ENCODE measurements at regions not wholly inside any gene's neighbourhood (a gene's known extent, or its start where the extent isn't known, plus 50 kb on each side); places are given as distances from the start of the nearest gene placed in this dataset.

DNA sequence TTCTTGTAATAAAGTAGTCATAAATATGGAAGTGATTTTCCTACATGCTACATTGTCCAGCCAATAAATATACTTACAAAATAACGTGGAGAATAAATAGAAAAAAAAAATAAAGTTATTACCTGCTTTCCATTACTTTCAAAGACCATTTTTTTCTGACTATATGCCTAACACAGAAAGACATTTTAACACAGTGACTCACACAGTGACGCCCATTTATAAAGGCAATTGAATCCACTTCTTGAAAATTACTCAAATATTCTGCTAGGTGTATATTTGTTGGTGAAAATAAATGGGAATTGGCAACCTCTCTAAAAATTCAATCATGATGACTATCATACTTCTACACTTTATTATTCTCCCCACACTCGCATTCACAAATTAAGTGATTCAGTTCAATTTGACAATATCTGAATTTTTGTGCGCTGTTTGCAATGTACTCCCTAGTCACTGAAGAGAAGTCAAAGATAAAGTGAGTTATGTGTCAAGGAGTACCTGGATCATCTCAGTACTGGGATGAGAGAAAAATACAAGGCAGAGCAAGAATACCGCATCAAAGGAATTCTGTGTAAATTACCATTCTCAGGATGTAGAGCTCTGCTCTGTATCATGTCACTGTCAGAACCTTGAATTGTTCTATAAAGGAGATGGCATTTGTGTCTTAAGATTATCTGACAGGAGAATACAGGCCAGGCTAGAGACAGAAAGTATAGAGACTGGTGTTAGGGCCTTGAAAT is 642.7 kb downstream of the IPMK start:
- ATAC-seq (ENCODE audit: poor library complexity) (no peak), DNase-seq (no peak)
- no peaks in the 10 kb centered on the region for H3K27me3 Mint-ChIP-seq
- Histone ChIP-seq H3K27me3 (ENCODE audit: control insufficient read depth in 1 of 2, insufficient read depth in 2 of 2, low read length in 2 of 2) (no peaks in the 10 kb centered on the region), H3K4me1 (ENCODE audit: insufficient read depth, low read length) (no peaks in the 10 kb centered on the region), H3K9me3 (ENCODE audit: control insufficient read depth in 1 of 2, insufficient read depth in 1 of 2, low read length in 2 of 2) (no peaks in the 10 kb centered on the region), H3K27ac (ENCODE audit: low read depth in 1 of 2, low read length in 2 of 2) (no peak overlapping the region), H3K4me3 (ENCODE audit: low read length) (no peak overlapping the region), H3K36me3 (ENCODE audit: insufficient read depth, low read length) (no peaks in the 10 kb centered on the region)
- CTCF ChIA-PET, result no interaction called here
- no peaks in the 10 kb centered on the region for H3K36me3 Mint-ChIP-seq (ENCODE audit: low read depth)
- H3K9me3 Mint-ChIP-seq, result no peaks in the 10 kb centered on the region
- H3K27ac Mint-ChIP-seq, result no peak overlapping the region
- H3K4me1 Mint-ChIP-seq (ENCODE audit: low read depth), result no peaks in the 10 kb centered on the region
- POLR2A ChIA-PET, result no interaction called here
- H3K4me3 Mint-ChIP-seq, result no peak overlapping the region
- TF ChIP-seq, protein P1, sequence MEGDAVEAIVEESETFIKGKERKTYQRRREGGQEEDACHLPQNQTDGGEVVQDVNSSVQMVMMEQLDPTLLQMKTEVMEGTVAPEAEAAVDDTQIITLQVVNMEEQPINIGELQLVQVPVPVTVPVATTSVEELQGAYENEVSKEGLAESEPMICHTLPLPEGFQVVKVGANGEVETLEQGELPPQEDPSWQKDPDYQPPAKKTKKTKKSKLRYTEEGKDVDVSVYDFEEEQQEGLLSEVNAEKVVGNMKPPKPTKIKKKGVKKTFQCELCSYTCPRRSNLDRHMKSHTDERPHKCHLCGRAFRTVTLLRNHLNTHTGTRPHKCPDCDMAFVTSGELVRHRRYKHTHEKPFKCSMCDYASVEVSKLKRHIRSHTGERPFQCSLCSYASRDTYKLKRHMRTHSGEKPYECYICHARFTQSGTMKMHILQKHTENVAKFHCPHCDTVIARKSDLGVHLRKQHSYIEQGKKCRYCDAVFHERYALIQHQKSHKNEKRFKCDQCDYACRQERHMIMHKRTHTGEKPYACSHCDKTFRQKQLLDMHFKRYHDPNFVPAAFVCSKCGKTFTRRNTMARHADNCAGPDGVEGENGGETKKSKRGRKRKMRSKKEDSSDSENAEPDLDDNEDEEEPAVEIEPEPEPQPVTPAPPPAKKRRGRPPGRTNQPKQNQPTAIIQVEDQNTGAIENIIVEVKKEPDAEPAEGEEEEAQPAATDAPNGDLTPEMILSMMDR (IDR thresholded peaks at IDR 0.05), result no peak
- intact Hi-C loops (cut with DNase I, micrococcal nuclease), result no loop called here

DNA sequence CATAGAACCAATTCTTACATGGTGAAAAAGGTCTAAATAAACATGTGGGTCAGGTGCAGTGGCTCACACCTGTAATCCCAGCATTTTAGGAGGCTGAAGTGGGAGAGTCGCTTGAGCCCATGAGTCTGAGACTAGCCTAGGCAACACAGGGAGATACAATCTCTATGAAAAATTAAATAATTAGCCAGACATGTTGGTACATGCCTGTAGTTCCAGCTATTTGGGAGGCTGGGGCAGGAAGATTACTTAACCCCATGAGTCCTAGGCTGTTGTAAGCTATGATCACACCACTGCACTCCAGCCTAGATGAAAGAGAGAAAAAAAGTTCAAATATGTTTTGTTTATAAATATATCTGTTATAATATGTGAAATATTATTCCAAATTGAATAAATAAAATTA is 643.6 kb downstream of the IPMK start:
- no peak for DNase-seq
- TF ChIP-seq, protein P1 (IDR thresholded peaks at IDR 0.05), result no peak
- no peaks in the 10 kb centered on the region for H3K9me3 ChIP-seq (ENCODE audit: control insufficient read depth in 1 of 2, insufficient read depth in 1 of 2, low read length in 2 of 2)
- no peaks in the 10 kb centered on the region for H3K27me3 ChIP-seq (ENCODE audit: control insufficient read depth in 1 of 2, insufficient read depth in 2 of 2, low read length in 2 of 2)
- Mint-ChIP-seq H3K36me3 (ENCODE audit: low read depth) (no peaks in the 10 kb centered on the region), H3K4me1 (ENCODE audit: low read depth) (no peaks in the 10 kb centered on the region), H3K9me3 (no peaks in the 10 kb centered on the region), H3K27ac (no peak overlapping the region), H3K4me3 (no peak overlapping the region), H3K27me3 (no peaks in the 10 kb centered on the region)
- ATAC-seq (ENCODE audit: poor library complexity), result no peak
- POLR2A ChIA-PET, result no interaction called here
- H3K4me3 ChIP-seq (ENCODE audit: low read length), result no peak overlapping the region
- H3K27ac ChIP-seq (ENCODE audit: low read depth in 1 of 2, low read length in 2 of 2), result no peak overlapping the region
- no peaks in the 10 kb centered on the region for H3K36me3 ChIP-seq (ENCODE audit: insufficient read depth, low read length)
- intact Hi-C loops (cut with DNase I, micrococcal nuclease), result no loop called here
- no peaks in the 10 kb centered on the region for H3K4me1 ChIP-seq (ENCODE audit: insufficient read depth, low read length)
- CTCF ChIA-PET, result interaction anchor here (0.9 kb wide), 1 partner anchor 293 kb away, joined by 3 read pairs; no protein-coding TSS in a partner anchor

DNA sequence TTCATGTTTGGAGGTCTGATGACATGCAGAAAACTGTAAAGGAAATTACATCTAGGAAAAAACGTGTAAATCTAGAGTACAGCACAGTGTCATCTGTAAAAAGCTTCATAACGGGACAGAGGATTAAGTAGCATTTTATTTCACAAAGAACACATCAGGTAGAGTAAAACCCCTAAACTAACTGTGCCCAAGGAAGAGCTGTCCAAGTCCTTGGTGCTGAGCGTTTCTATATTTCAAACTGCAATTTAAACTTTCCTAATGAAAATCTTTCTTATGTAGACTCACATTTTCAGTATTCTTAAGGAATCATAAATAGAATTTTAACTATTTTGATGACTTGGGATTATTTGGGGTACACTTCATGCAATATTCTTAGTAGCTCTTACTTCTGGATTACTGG is 646.2 kb downstream of the IPMK start:
- H3K27ac Mint-ChIP-seq, result no peak overlapping the region
- intact Hi-C loops (cut with DNase I, micrococcal nuclease), result no loop called here
- H3K27me3 Mint-ChIP-seq, result no peaks in the 10 kb centered on the region

More for the DNA sequence above, 646.2 kb downstream of the IPMK start:
- DNase-seq (no peak), ATAC-seq (ENCODE audit: poor library complexity) (no peak)
- H3K27ac ChIP-seq (ENCODE audit: low read depth in 1 of 2, low read length in 2 of 2), result no peak overlapping the region
- H3K9me3 ChIP-seq (ENCODE audit: control insufficient read depth in 1 of 2, insufficient read depth in 1 of 2, low read length in 2 of 2), result no peaks in the 10 kb centered on the region
- no peak overlapping the region for H3K4me3 Mint-ChIP-seq
- no peaks in the 10 kb centered on the region for H3K9me3 Mint-ChIP-seq
- no peaks in the 10 kb centered on the region for H3K4me1 Mint-ChIP-seq (ENCODE audit: low read depth)
- no peaks in the 10 kb centered on the region for H3K36me3 Mint-ChIP-seq (ENCODE audit: low read depth)
- no peaks in the 10 kb centered on the region for H3K27me3 ChIP-seq (ENCODE audit: control insufficient read depth in 1 of 2, insufficient read depth in 2 of 2, low read length in 2 of 2)
- POLR2A ChIA-PET, result no interaction called here
- CTCF ChIA-PET, result no interaction called here
- no peak overlapping the region for H3K4me3 ChIP-seq (ENCODE audit: low read length)
- TF ChIP-seq, protein P1 (IDR thresholded peaks at IDR 0.05), result no peak
- no peaks in the 10 kb centered on the region for H3K4me1 ChIP-seq (ENCODE audit: insufficient read depth, low read length)
- no peaks in the 10 kb centered on the region for H3K36me3 ChIP-seq (ENCODE audit: insufficient read depth, low read length)

All from CD4-positive, alpha-beta T cell (primary cell).